ENCODE measurements at regions not wholly inside any gene's neighbourhood (a gene's known extent, or its start where the extent isn't known, plus 50 kb on each side); places are given as distances from the start of the nearest gene placed in this dataset.

GRCh38 chr3:82044930-82045705, 283.7 kb upstream of the GBE1 start:
- no peak for TF ChIP-seq CTCF (IDR thresholded peaks at IDR 0.05 in 4 of 5, conservative IDR thresholded peaks at IDR 0.05 in 1 of 5)
- TF ChIP-seq POLR2A (IDR thresholded peaks at IDR 0.05): no peak
